ENCODE measurements at regions not wholly inside any gene's neighbourhood (a gene's known extent, or its start where the extent isn't known, plus 50 kb on each side); places are given as distances from the start of the nearest gene placed in this dataset.

DNA sequence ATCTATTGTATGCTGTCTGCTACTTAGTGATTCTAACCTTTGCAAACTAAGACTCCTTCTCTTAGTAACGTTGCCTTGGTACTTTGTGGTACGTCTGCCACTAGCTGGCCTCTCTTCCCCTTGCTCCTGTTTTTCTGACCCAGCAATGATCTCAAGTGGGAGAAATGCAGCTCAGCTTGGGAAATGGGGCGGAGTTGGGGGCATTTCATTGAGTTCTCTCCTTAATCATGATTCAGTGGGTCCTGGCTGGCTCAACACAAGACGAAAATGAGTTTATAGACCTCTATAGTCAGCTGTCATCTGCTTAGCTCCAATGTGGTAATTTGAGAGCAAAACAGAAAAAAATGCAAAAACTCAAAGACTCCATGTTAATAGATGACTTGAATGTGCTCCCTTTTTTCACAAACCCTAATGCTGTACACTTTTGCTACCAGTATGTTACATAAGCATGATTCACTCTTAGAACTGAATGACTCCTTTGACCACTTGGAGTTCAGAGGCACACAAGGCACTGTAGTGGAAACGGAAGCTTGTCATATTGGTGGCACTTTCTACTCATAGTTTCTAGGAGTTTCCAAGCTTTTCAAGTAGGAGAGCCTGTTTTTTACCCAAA, 55.3 kb upstream of the SOX4 start:
- Mint-ChIP-seq H3K4me3 (no peak overlapping the region), H3K27me3 (no peaks in the 10 kb centered on the region), H3K36me3 (ENCODE audit: low read depth) (no peaks in the 10 kb centered on the region), H3K27ac (no peak overlapping the region), H3K4me1 (ENCODE audit: low read depth) (no peaks in the 10 kb centered on the region), H3K9me3 (no peaks in the 10 kb centered on the region)
- intact Hi-C loops (cut with micrococcal nuclease) = no loop called here
- CTCF ChIA-PET = interaction anchor here (0.7 kb wide), 1 partner anchor 10 kb away, joined by 5 read pairs; no protein-coding TSS in a partner anchor
- DNase-seq (no peak), ATAC-seq (no peak)
- POLR2A ChIA-PET = no interaction called here
- TF ChIP-seq, protein P1, sequence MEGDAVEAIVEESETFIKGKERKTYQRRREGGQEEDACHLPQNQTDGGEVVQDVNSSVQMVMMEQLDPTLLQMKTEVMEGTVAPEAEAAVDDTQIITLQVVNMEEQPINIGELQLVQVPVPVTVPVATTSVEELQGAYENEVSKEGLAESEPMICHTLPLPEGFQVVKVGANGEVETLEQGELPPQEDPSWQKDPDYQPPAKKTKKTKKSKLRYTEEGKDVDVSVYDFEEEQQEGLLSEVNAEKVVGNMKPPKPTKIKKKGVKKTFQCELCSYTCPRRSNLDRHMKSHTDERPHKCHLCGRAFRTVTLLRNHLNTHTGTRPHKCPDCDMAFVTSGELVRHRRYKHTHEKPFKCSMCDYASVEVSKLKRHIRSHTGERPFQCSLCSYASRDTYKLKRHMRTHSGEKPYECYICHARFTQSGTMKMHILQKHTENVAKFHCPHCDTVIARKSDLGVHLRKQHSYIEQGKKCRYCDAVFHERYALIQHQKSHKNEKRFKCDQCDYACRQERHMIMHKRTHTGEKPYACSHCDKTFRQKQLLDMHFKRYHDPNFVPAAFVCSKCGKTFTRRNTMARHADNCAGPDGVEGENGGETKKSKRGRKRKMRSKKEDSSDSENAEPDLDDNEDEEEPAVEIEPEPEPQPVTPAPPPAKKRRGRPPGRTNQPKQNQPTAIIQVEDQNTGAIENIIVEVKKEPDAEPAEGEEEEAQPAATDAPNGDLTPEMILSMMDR (IDR thresholded peaks at IDR 0.05) = no peak

DNA sequence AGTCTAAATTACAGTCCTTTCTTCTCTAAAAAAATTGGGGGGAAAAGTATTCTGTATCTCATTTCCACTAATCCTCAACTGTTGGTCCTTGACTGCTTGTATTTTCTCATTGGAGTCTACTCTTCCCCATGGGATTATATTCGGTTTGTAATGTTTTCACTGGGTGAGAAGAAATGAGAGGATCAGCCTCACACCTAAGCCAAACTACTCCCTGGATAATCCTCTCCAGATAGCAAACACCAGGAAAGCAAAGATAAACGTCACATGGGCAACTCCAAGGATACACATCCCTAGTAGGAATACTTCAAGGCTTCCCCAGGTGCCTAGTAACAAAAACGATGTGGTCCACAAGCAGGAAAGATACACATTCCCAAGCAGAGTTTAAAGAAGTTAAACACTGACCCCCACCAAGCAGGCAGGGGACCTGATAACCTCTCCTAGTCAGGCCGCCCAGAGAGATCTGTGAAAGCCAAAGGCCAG, 53.9 kb upstream of the SOX4 start:
- TF ChIP-seq, protein P1 (IDR thresholded peaks at IDR 0.05) = no peak
- ChIA-PET CTCF (no interaction called here), POLR2A (no interaction called here)
- Mint-ChIP-seq H3K27me3 (no peaks in the 10 kb centered on the region), H3K9me3 (peaks cover 2% of the 10 kb centered on the region), H3K36me3 (ENCODE audit: low read depth) (no peaks in the 10 kb centered on the region), H3K4me3 (no peak overlapping the region), H3K4me1 (ENCODE audit: low read depth) (no peaks in the 10 kb centered on the region), H3K27ac (no peak overlapping the region)
- DNase-seq (no peak), ATAC-seq (no peak)
- intact Hi-C loops (cut with micrococcal nuclease) = no loop called here
